Epithelial cell of esophagus (primary cell): ENCODE measurements at regions not wholly inside any gene's neighbourhood (a gene's known extent, or its start where the extent isn't known, plus 50 kb on each side); places are given as distances from the start of the nearest gene placed in this dataset.
A peak's percentile ranks its signal among the peaks of the same experiment; 100 is the strongest.

Experiments used
- DNase-seq: peaks from one replicate; pipeline ENCODE4 v3.0.0; 2010; ENCODE audit warnings: low read depth
- H3K4me3 ChIP-seq: 2 replicates; pipeline ENCODE4 v1.5.1; 2011; ENCODE audit warnings: mild to moderate bottlenecking, low read length, control low read depth
- CTCF ChIP-seq: IDR thresholded peaks from 2 replicates; pipeline ENCODE4 v1.5.1; 2011; ENCODE audit warnings: low read depth, mild to moderate bottlenecking, low read length, control low read depth, inconsistent platforms; ENCODE audit not compliant: insufficient read depth; ENCODE audit errors: missing control alignments

- no peak for TF ChIP-seq CTCF
- peak; percentile 63 for DNase-seq
Measured at GRCh38 chr15:35728219-35728940, 182.4 kb upstream of the DPH6 start.

GRCh38 chr15:35736150-35736549, 190.2 kb upstream of the DPH6 start:
- H3K4me3 ChIP-seq = no peak overlapping the region
- DNase-seq = peak; percentile 34
- TF ChIP-seq CTCF = no peak

More at GRCh38 chr15:35728219-35728940, 182.4 kb upstream of the DPH6 start:
- H3K4me3 ChIP-seq = no peak overlapping the region

GRCh38 chr15:35737441-35737840, 191.5 kb upstream of the DPH6 start:
- no peak overlapping the region for H3K4me3 ChIP-seq
- no peak for DNase-seq
- TF ChIP-seq CTCF = no peak

GRCh38 chr15:35738370-35738769, 192.4 kb upstream of the DPH6 start:
- peak; percentile 87 for DNase-seq
- H3K4me3 ChIP-seq = no peak overlapping the region
- TF ChIP-seq CTCF = no peak

GRCh38 chr15:35740761-35741160, 194.8 kb upstream of the DPH6 start:
- H3K4me3 ChIP-seq = no peak overlapping the region
- DNase-seq = no peak
- no peak for TF ChIP-seq CTCF

- no peak overlapping the region for H3K4me3 ChIP-seq
- no peak for TF ChIP-seq CTCF
- DNase-seq = no peak
Measured at GRCh38 chr15:35741395-35741794, 195.4 kb upstream of the DPH6 start.

- DNase-seq = peak; percentile 8
- H3K4me3 ChIP-seq = no peak overlapping the region
- TF ChIP-seq CTCF = no peak
Measured at GRCh38 chr15:35741881-35742280, 195.9 kb upstream of the DPH6 start.
